ENCODE measurements at regions not wholly inside any gene's neighbourhood (a gene's known extent, or its start where the extent isn't known, plus 50 kb on each side); places are given as distances from the start of the nearest gene placed in this dataset.

DNA sequence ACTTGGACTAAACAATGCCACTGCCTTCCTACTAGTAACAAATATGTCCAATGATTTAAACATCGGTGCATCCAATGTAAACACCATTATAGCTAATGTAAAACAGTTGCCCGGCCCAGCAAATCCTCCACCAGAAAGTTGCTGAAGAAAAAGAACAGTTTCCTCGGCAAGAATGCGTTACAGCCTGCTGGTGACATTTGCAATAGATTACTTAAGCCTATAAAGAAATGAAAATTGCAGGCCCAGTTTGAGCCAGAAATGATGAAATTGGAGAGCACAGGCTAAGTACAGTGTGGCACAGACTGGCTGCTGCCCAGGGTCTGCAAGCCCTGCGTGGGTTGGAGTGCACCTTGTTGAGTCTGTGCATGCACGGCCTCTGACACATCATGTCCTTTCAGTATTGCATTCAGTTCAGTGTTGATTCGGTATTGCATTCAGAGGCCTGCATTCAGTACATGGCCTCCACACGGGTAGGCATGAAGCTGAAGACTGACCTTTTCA, 406.0 kb upstream of the KLF4 start:
- Histone ChIP-seq H3K23ac (ENCODE audit: low read length) (no peak overlapping the region), H3K4me2 (ENCODE audit: low read length) (no peak overlapping the region), H4K12ac (ENCODE audit: low read depth, low read length) (no peak overlapping the region), H3K27me3 (ENCODE audit: insufficient read depth, low read length) (no peaks in the 10 kb centered on the region), H3K14ac (ENCODE audit: low read length) (no peak overlapping the region), H2AK5ac (ENCODE audit: low read length) (no peak overlapping the region), H2BK120ac (ENCODE audit: insufficient read depth, low read length, poor library complexity) (no peak overlapping the region), H2BK5ac (ENCODE audit: low read depth, low read length, poor library complexity) (no peak overlapping the region), H3K4me3 (ENCODE audit: low read depth, low read length) (no peak overlapping the region), H4K91ac (ENCODE audit: low read depth, low read length) (no peak overlapping the region), H3K27ac (ENCODE audit: low read depth, low read length) (no peak overlapping the region), H3K9me3 (ENCODE audit: insufficient read depth, low read depth, low read length) (no peaks in the 10 kb centered on the region), H2AFZ (ENCODE audit: insufficient read depth, low read length, poor library complexity) (no peak overlapping the region), H3K9ac (ENCODE audit: low read length) (no peak overlapping the region), H2BK12ac (ENCODE audit: low read length) (no peak overlapping the region), H3K79me2 (ENCODE audit: control insufficient read depth, insufficient read depth, low read length, poor library complexity) (no peaks in the 10 kb centered on the region), H3K79me1 (ENCODE audit: low read length) (no peaks in the 10 kb centered on the region), H3K36me3 (ENCODE audit: control insufficient read depth in 1 of 2, insufficient read depth in 2 of 2, low read length in 2 of 2) (no peaks in the 10 kb centered on the region), H3K18ac (ENCODE audit: low read length) (no peak overlapping the region), H4K8ac (ENCODE audit: low read depth, low read length) (no peak overlapping the region), H3K4ac (ENCODE audit: low read depth, low read length) (no peak overlapping the region), H3K4me1 (ENCODE audit: control insufficient read depth in 1 of 2, insufficient read depth in 2 of 2, low read length in 2 of 2) (no peaks in the 10 kb centered on the region)
- no peak for DNase-seq
- WGBS (ENCODE audit: extremely low coverage, insufficient coverage, insufficient read length), result no CpG with 5 or more reads among the region's 8 CpGs

DNA sequence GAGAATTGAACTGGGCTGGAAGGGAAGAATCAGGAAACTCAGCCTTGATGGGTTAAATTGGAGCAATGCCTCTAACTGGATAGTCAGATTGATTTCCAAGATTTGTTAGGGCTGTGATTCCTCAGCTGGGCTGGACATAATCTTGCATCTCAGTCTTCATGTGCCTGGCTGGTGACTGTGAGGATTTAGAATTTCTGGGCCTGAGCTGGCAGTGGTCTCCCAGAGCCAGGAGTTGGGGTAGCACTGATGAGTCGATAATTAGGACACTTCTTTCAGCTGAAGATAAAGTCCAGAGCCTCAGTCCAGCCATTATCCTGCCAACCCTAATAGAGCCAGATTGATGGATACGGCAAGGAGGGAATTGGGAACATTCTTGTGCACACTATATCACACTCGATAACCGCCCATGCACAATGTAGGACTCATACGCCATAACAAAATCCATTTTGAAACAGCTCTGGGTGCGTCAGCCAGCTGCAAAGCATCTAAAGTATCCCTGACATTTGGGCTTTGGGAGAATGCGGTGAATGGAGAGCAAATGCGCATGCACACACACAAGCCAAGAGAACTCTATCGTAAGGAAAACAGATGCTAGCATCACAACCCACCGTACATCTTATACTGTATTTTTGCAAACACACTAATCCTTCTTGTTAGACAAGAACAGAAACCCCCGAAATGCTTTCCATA, 405.1 kb upstream of the KLF4 start:
- no peak overlapping the region for H2BK120ac ChIP-seq (ENCODE audit: insufficient read depth, low read length, poor library complexity)
- H3K4me2 ChIP-seq (ENCODE audit: low read length), result no peak overlapping the region
- peak; percentile 58 to 89 for DNase-seq
- no peaks in the 10 kb centered on the region for H3K79me2 ChIP-seq (ENCODE audit: control insufficient read depth, insufficient read depth, low read length, poor library complexity)
- H4K91ac ChIP-seq (ENCODE audit: low read depth, low read length), result no peak overlapping the region
- H3K4me1 ChIP-seq (ENCODE audit: control insufficient read depth in 1 of 2, insufficient read depth in 2 of 2, low read length in 2 of 2), result no peaks in the 10 kb centered on the region
- H3K23ac ChIP-seq (ENCODE audit: low read length), result no peak overlapping the region
- H4K12ac ChIP-seq (ENCODE audit: low read depth, low read length), result no peak overlapping the region
- H3K27ac ChIP-seq (ENCODE audit: low read depth, low read length), result no peak overlapping the region
- no peak overlapping the region for H3K18ac ChIP-seq (ENCODE audit: low read length)
- no peaks in the 10 kb centered on the region for H3K36me3 ChIP-seq (ENCODE audit: control insufficient read depth in 1 of 2, insufficient read depth in 2 of 2, low read length in 2 of 2)
- H2AK5ac ChIP-seq (ENCODE audit: low read length), result no peak overlapping the region
- H2BK12ac ChIP-seq (ENCODE audit: low read length), result no peak overlapping the region
- H3K79me1 ChIP-seq (ENCODE audit: low read length), result no peaks in the 10 kb centered on the region
- H2BK5ac ChIP-seq (ENCODE audit: low read depth, low read length, poor library complexity), result no peak overlapping the region
- no peak overlapping the region for H2AFZ ChIP-seq (ENCODE audit: insufficient read depth, low read length, poor library complexity)
- H3K4ac ChIP-seq (ENCODE audit: low read depth, low read length), result no peak overlapping the region
- no peaks in the 10 kb centered on the region for H3K27me3 ChIP-seq (ENCODE audit: insufficient read depth, low read length)
- H3K4me3 ChIP-seq (ENCODE audit: low read depth, low read length), result no peak overlapping the region
- H3K9ac ChIP-seq (ENCODE audit: low read length), result no peak overlapping the region
- WGBS (ENCODE audit: extremely low coverage, insufficient coverage, insufficient read length), result no CpG with 5 or more reads among the region's 11 CpGs
- no peak overlapping the region for H4K8ac ChIP-seq (ENCODE audit: low read depth, low read length)
- H3K14ac ChIP-seq (ENCODE audit: low read length), result no peak overlapping the region
- no peaks in the 10 kb centered on the region for H3K9me3 ChIP-seq (ENCODE audit: insufficient read depth, low read depth, low read length)

DNA sequence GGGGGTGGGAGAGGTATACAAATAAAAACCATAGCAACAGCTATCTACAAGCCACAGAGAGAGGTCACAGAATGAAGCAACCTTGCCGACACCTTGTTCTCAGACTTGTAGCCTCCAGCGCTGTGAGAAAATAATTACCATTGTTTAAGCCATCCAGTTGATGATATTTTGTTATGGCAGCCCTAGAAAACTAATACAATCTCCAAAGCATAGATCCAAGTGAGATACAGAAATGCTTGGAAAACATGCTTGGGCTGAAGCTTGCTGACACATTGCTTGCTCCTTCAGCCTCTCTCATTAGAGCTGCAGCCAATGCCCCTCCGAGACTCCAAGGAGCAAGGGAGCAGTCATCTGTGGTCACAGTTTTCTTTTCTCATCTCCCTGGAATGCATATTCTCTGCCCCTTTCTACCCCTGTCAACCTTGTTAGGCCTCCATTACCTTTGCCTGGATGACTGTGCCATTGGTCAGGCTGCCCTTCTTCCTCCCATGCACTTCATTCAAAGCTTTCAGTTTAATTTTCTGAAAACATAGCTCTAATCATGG, 401.4 kb upstream of the KLF4 start:
- DNase-seq, result peak; percentile 54 to 79
- Histone ChIP-seq H3K4me2 (ENCODE audit: low read length) (no peak overlapping the region), H3K36me3 (ENCODE audit: control insufficient read depth in 1 of 2, insufficient read depth in 2 of 2, low read length in 2 of 2) (no peaks in the 10 kb centered on the region), H3K4me3 (ENCODE audit: low read depth, low read length) (no peak overlapping the region), H3K4ac (ENCODE audit: low read depth, low read length) (no peak overlapping the region), H2BK120ac (ENCODE audit: insufficient read depth, low read length, poor library complexity) (no peak overlapping the region), H2BK12ac (ENCODE audit: low read length) (no peak overlapping the region), H3K79me2 (ENCODE audit: control insufficient read depth, insufficient read depth, low read length, poor library complexity) (no peaks in the 10 kb centered on the region), H3K9ac (ENCODE audit: low read length) (no peak overlapping the region), H3K9me3 (ENCODE audit: insufficient read depth, low read depth, low read length) (no peaks in the 10 kb centered on the region), H3K4me1 (ENCODE audit: control insufficient read depth in 1 of 2, insufficient read depth in 2 of 2, low read length in 2 of 2) (no peaks in the 10 kb centered on the region), H4K8ac (ENCODE audit: low read depth, low read length) (no peak overlapping the region), H4K12ac (ENCODE audit: low read depth, low read length) (no peak overlapping the region), H2AFZ (ENCODE audit: insufficient read depth, low read length, poor library complexity) (no peak overlapping the region), H4K91ac (ENCODE audit: low read depth, low read length) (no peak overlapping the region), H3K27ac (ENCODE audit: low read depth, low read length) (no peak overlapping the region), H3K23ac (ENCODE audit: low read length) (no peak overlapping the region), H2AK5ac (ENCODE audit: low read length) (no peak overlapping the region), H3K18ac (ENCODE audit: low read length) (no peak overlapping the region), H3K27me3 (ENCODE audit: insufficient read depth, low read length) (no peaks in the 10 kb centered on the region), H3K79me1 (ENCODE audit: low read length) (no peaks in the 10 kb centered on the region), H2BK5ac (ENCODE audit: low read depth, low read length, poor library complexity) (no peak overlapping the region), H3K14ac (ENCODE audit: low read length) (no peak overlapping the region)
- WGBS (ENCODE audit: extremely low coverage, insufficient coverage, insufficient read length), result no CpG with 5 or more reads among the region's 3 CpGs

DNA sequence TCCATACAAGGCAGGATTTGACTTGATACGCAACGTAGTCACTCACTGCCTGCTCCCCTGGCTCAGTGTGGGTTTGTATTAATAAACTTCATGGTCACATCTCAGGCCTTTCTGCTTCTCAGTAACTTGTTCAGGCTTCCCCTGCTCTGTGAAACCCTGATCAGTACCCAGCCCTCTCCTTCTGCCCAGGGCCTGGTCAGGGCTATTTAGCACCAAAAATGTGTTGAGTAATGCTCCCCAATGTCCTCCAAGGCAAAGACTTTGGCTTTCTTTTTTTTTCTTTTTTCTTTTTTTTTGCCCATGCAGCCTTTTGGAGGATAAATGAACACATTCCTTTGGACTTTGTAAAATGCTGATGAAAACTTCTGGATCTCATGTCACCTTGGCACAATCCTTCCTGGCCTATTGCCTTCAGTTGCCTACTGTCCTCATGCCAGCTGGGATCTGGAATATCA, 399.2 kb upstream of the KLF4 start:
- Histone ChIP-seq H3K36me3 (ENCODE audit: control insufficient read depth in 1 of 2, insufficient read depth in 2 of 2, low read length in 2 of 2) (no peaks in the 10 kb centered on the region), H3K79me1 (ENCODE audit: low read length) (no peaks in the 10 kb centered on the region), H3K4ac (ENCODE audit: low read depth, low read length) (no peak overlapping the region), H2BK5ac (ENCODE audit: low read depth, low read length, poor library complexity) (no peak overlapping the region), H3K9ac (ENCODE audit: low read length) (no peak overlapping the region), H3K14ac (ENCODE audit: low read length) (no peak overlapping the region), H3K79me2 (ENCODE audit: control insufficient read depth, insufficient read depth, low read length, poor library complexity) (no peaks in the 10 kb centered on the region), H3K9me3 (ENCODE audit: insufficient read depth, low read depth, low read length) (no peaks in the 10 kb centered on the region), H3K23ac (ENCODE audit: low read length) (no peak overlapping the region), H2BK12ac (ENCODE audit: low read length) (no peak overlapping the region), H3K18ac (ENCODE audit: low read length) (no peak overlapping the region), H3K4me2 (ENCODE audit: low read length) (no peak overlapping the region), H4K12ac (ENCODE audit: low read depth, low read length) (no peak overlapping the region), H3K27ac (ENCODE audit: low read depth, low read length) (no peak overlapping the region), H3K4me3 (ENCODE audit: low read depth, low read length) (no peak overlapping the region), H3K27me3 (ENCODE audit: insufficient read depth, low read length) (no peaks in the 10 kb centered on the region), H2AK5ac (ENCODE audit: low read length) (no peak overlapping the region), H3K4me1 (ENCODE audit: control insufficient read depth in 1 of 2, insufficient read depth in 2 of 2, low read length in 2 of 2) (no peaks in the 10 kb centered on the region), H2BK120ac (ENCODE audit: insufficient read depth, low read length, poor library complexity) (no peak overlapping the region), H2AFZ (ENCODE audit: insufficient read depth, low read length, poor library complexity) (no peak overlapping the region), H4K8ac (ENCODE audit: low read depth, low read length) (no peak overlapping the region), H4K91ac (ENCODE audit: low read depth, low read length) (no peak overlapping the region)
- WGBS (ENCODE audit: extremely low coverage, insufficient coverage, insufficient read length), result no CpG with 5 or more reads among the region's 2 CpGs
- DNase-seq, result no peak
